HFFc6 (cell line): ENCODE measurements at regions not wholly inside any gene's neighbourhood (a gene's known extent, or its start where the extent isn't known, plus 50 kb on each side); places are given as distances from the start of the nearest gene placed in this dataset.

Experiments
- DNase-seq: peaks from one replicate; pipeline ENCODE4 v3.0.0-alpha.2; 2018
- H3K27ac Mint-ChIP-seq: 2 replicates; pipeline ENCODE4 v1.8.0; 2020; ENCODE audit warnings: mild to moderate bottlenecking, mixed read lengths
- H3K27me3 Mint-ChIP-seq: 2 replicates; pipeline ENCODE4 v1.8.0; 2021; ENCODE audit warnings: mild to moderate bottlenecking, moderate library complexity, mixed read lengths; ENCODE audit not compliant: insufficient read depth
- H3K36me3 Mint-ChIP-seq: 2 replicates; pipeline ENCODE4 v1.8.0; 2021; ENCODE audit warnings: low read depth, mixed read lengths
- H3K4me1 Mint-ChIP-seq: 2 replicates; pipeline ENCODE4 v1.8.0; 2020; ENCODE audit warnings: low read depth, mixed read lengths
- H3K4me3 Mint-ChIP-seq: 2 replicates; pipeline ENCODE4 v1.8.0; 2020; ENCODE audit warnings: mild to moderate bottlenecking, moderate library complexity, mixed read lengths
- H3K9me3 Mint-ChIP-seq: 2 replicates; pipeline ENCODE4 v1.8.0; 2020; ENCODE audit warnings: mild to moderate bottlenecking, mixed read lengths
- TF ChIP-seq, protein P1 (sequence below): fragments of 200-600 bp; sonication (generic); IDR thresholded peaks from 2 replicates; pipeline ENCODE4 v1.5.0; 2021; ENCODE audit warnings: antibody characterized with exemption, mild to moderate bottlenecking

DNA sequence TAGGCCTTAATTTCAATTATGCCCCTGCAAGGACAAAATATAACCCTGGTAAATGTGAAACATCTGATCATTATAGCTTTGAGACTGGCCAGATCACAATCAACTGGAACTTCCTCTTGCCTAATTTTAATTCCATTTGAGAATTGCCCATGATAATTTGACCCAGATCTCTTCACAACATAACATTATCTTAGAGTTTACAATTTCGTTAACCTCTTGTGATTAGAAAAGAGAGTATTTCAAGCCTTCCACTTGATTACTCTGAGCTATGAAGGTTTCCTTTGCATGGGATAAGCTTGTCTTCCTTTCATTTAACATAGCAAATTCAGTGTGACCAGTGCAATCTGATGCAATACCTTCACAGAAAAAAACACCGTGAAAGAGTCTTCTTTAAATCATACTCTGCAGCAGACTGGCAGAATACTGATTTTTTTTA lies 143.6 kb downstream of the DUSP6 start:
- no peak for DNase-seq
- H3K36me3 Mint-ChIP-seq = no peaks in the 10 kb centered on the region
- H3K27ac Mint-ChIP-seq = no peak overlapping the region
- no peak overlapping the region for H3K4me3 Mint-ChIP-seq
- peaks cover 25% of the 10 kb centered on the region for H3K4me1 Mint-ChIP-seq
- peaks cover 2% of the 10 kb centered on the region; the same call in 1 of the 2 replicates for H3K27me3 Mint-ChIP-seq
- H3K9me3 Mint-ChIP-seq = no peaks in the 10 kb centered on the region
- TF ChIP-seq, protein P1, sequence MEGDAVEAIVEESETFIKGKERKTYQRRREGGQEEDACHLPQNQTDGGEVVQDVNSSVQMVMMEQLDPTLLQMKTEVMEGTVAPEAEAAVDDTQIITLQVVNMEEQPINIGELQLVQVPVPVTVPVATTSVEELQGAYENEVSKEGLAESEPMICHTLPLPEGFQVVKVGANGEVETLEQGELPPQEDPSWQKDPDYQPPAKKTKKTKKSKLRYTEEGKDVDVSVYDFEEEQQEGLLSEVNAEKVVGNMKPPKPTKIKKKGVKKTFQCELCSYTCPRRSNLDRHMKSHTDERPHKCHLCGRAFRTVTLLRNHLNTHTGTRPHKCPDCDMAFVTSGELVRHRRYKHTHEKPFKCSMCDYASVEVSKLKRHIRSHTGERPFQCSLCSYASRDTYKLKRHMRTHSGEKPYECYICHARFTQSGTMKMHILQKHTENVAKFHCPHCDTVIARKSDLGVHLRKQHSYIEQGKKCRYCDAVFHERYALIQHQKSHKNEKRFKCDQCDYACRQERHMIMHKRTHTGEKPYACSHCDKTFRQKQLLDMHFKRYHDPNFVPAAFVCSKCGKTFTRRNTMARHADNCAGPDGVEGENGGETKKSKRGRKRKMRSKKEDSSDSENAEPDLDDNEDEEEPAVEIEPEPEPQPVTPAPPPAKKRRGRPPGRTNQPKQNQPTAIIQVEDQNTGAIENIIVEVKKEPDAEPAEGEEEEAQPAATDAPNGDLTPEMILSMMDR = no peak

DNA sequence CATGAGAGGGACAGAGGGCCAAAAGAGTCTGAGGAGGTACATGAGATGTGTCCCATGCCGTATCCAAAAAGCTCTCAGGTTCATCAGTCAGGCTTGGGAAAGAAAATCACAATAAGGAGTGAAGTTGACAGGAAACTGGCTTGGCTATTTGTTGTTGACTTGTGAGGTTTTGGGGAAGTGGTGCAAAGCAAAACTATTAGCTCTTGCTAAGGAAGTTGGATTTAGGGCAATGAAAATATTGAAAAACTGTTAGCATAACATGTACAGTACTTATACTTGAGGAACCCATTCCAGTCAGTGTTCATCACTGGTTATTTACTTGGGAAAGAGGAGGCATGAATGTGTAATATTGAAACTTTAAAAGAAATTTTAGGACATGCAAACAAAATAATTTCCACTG lies 145.9 kb downstream of the DUSP6 start:
- DNase-seq = no peak
- H3K36me3 Mint-ChIP-seq = no peaks in the 10 kb centered on the region
- TF ChIP-seq, protein P1 = no peak
- H3K4me3 Mint-ChIP-seq = no peak overlapping the region
- H3K27ac Mint-ChIP-seq = no peak overlapping the region
- H3K9me3 Mint-ChIP-seq = no peaks in the 10 kb centered on the region
- H3K27me3 Mint-ChIP-seq = peaks cover 2% of the 10 kb centered on the region; the same call in 1 of the 2 replicates
- H3K4me1 Mint-ChIP-seq = peaks cover 18% of the 10 kb centered on the region

GRCh38 chr12:89205517-89205916 lies 146.8 kb downstream of the DUSP6 start:
- Mint-ChIP-seq H3K4me3 (no peak overlapping the region), H3K4me1 (peaks cover 12% of the 10 kb centered on the region), H3K36me3 (no peaks in the 10 kb centered on the region), H3K27ac (no peak overlapping the region), H3K9me3 (no peaks in the 10 kb centered on the region), H3K27me3 (peaks cover 2% of the 10 kb centered on the region; the same call in 1 of the 2 replicates)
- TF ChIP-seq, protein P1 = no peak
- DNase-seq = no peak

GRCh38 chr12:89203144-89203543 lies 149.2 kb downstream of the DUSP6 start:
- H3K4me3 Mint-ChIP-seq = no peak overlapping the region
- H3K27ac Mint-ChIP-seq = no peak overlapping the region

GRCh38 chr12:89200217-89200616 lies 152.1 kb downstream of the DUSP6 start:
- TF ChIP-seq, protein P1 = no peak
- no peaks in the 10 kb centered on the region for H3K9me3 Mint-ChIP-seq
- H3K27ac Mint-ChIP-seq = no peak overlapping the region
- no peaks in the 10 kb centered on the region for H3K4me1 Mint-ChIP-seq
- no peak overlapping the region for H3K4me3 Mint-ChIP-seq
- H3K27me3 Mint-ChIP-seq = no peaks in the 10 kb centered on the region; the same call in 1 of the 2 replicates
- no peak for DNase-seq
- H3K36me3 Mint-ChIP-seq = no peaks in the 10 kb centered on the region

More at GRCh38 chr12:89203144-89203543, 149.2 kb downstream of the DUSP6 start:
- TF ChIP-seq, protein P1 = no peak
- DNase-seq = no peak
- H3K27me3 Mint-ChIP-seq = peaks cover 2% of the 10 kb centered on the region; the same call in 1 of the 2 replicates
- no peaks in the 10 kb centered on the region for H3K36me3 Mint-ChIP-seq
- H3K9me3 Mint-ChIP-seq = no peaks in the 10 kb centered on the region
- no peaks in the 10 kb centered on the region for H3K4me1 Mint-ChIP-seq

DNA sequence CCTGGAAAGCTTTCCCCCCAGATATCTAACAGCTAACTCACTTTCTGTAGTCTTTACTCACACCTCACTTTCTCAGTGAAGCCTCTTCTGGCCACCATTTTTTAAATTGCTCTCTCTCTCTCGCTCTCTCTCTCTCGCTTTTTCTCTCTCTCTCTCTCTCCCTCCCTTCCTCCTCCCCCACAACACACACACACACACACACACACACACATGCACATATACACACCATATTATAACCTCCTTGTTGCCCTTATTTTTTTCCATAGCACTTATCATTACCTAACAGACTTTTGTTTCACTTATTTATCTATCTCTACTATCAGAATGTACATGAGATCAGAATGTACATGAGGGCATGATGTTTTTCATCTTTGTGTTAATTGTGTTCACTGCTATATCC lies 156.8 kb downstream of the DUSP6 start:
- no peaks in the 10 kb centered on the region for H3K36me3 Mint-ChIP-seq
- H3K27ac Mint-ChIP-seq = no peak overlapping the region
- no peaks in the 10 kb centered on the region; the same call in 1 of the 2 replicates for H3K27me3 Mint-ChIP-seq
- H3K4me1 Mint-ChIP-seq = no peaks in the 10 kb centered on the region
- TF ChIP-seq, protein P1 = no peak
- H3K9me3 Mint-ChIP-seq = peaks cover 2% of the 10 kb centered on the region; the same call in 1 of the 2 replicates
- no peak overlapping the region for H3K4me3 Mint-ChIP-seq
- no peak for DNase-seq
